CD14-positive monocyte (primary cell): ENCODE measurements at regions not wholly inside any gene's neighbourhood (a gene's known extent, or its start where the extent isn't known, plus 50 kb on each side); places are given as distances from the start of the nearest gene placed in this dataset.

Experiments
- DNase-seq, 3 donors: peaks; one replicate each; pipeline ENCODE4 v3.0.0-alpha.2; 2011 to 2022
- H2AFZ ChIP-seq: 2 replicates; pipeline ENCODE4 v1.6.0; 2012; ENCODE audit warnings: mild to moderate bottlenecking, low read depth, low read length, inconsistent platforms; ENCODE audit not compliant: insufficient read depth, poor library complexity, severe bottlenecking
- H3K27ac ChIP-seq, 2 donors: 1 replicate in 1 of 2; 2 replicates in 1 of 2; pipeline ENCODE4 v1.5.1; 2012 to 2013; ENCODE audit warnings: low read length in 2 of 2, control low read depth in 1 of 2, inconsistent platforms in 1 of 2, low read depth in 1 of 2, mild to moderate bottlenecking in 1 of 2
- H3K27me3 ChIP-seq, 2 donors: one replicate each; pipeline versions ENCODE4 v1.6.0 to v1.6.1; 2011 to 2013; ENCODE audit warnings: low read length in 2 of 2; ENCODE audit not compliant: control insufficient read depth in 2 of 2, insufficient read depth in 2 of 2
- H3K36me3 ChIP-seq, 2 donors: replicated peaks in 1 of 2; 1 replicate in 1 of 2; 2 replicates in 1 of 2; pipeline versions ENCODE4 v1.5.1 to v1.6.1; 2012 to 2013; ENCODE audit warnings: low read length in 2 of 2, control low read depth in 1 of 2, inconsistent platforms in 1 of 2, mild to moderate bottlenecking in 1 of 2; ENCODE audit not compliant: insufficient read depth in 2 of 2, control insufficient read depth in 1 of 2
- H3K4me1 ChIP-seq, 2 donors: 1 replicate in 1 of 2; 2 replicates in 1 of 2; pipeline versions ENCODE4 v1.5.1 to v1.6.1; 2012 to 2013; ENCODE audit warnings: low read length in 2 of 2, control low read depth in 1 of 2, inconsistent platforms in 1 of 2, mild to moderate bottlenecking in 1 of 2, moderate library complexity in 1 of 2; ENCODE audit not compliant: insufficient read depth in 2 of 2, control insufficient read depth in 1 of 2
- H3K4me2 ChIP-seq: replicated peaks from 2 replicates; pipeline ENCODE3; 2012; ENCODE audit warnings: low read length, moderate library complexity, mild to moderate bottlenecking; ENCODE audit not compliant: poor library complexity, severe bottlenecking; ENCODE audit errors: extremely low read depth
- H3K4me3 ChIP-seq, 3 experiments: fragments of 200-600 bp in 1 of 3; sonication (generic) in 1 of 3; replicated peaks in 1 of 3; 1 replicate in 2 of 3; 2 replicates in 1 of 3; pipeline ENCODE4 v1.5.1; 2011 to 2013; ENCODE audit warnings: low read length in 3 of 3, mild to moderate bottlenecking in 3 of 3, control low read depth in 2 of 3, low read depth in 2 of 3, inconsistent platforms in 1 of 3, moderate library complexity in 1 of 3
- H3K79me2 ChIP-seq: 2 replicates; pipeline ENCODE4 v1.6.0; 2012; ENCODE audit warnings: mild to moderate bottlenecking, control low read depth, inconsistent platforms, low read length, moderate library complexity; ENCODE audit not compliant: insufficient read depth
- H3K9ac ChIP-seq: 2 replicates; pipeline ENCODE4 v1.6.0; 2017; ENCODE audit warnings: low read length, mild to moderate bottlenecking; ENCODE audit not compliant: insufficient read depth, poor library complexity, severe bottlenecking
- H3K9me3 ChIP-seq, 2 donors: replicated peaks in 1 of 2; 1 replicate in 1 of 2; 2 replicates in 1 of 2; pipeline versions ENCODE4 v1.5.1 to v1.6.1; 2012 to 2013; ENCODE audit warnings: low read length in 2 of 2, control low read depth in 1 of 2; ENCODE audit not compliant: control insufficient read depth in 1 of 2, insufficient read depth in 1 of 2
- H4K20me1 ChIP-seq: 2 replicates; pipeline ENCODE4 v1.6.0; 2012; ENCODE audit warnings: mild to moderate bottlenecking, low read length, control low read depth, moderate library complexity; ENCODE audit not compliant: insufficient read depth
- H3K27ac Mint-ChIP-seq, 7 donors: one replicate each; pipeline ENCODE4 v1.8.0; 2020; ENCODE audit warnings: mild to moderate bottlenecking in 7 of 7, mixed read lengths in 7 of 7, moderate library complexity in 6 of 7, inconsistent platforms in 2 of 7
- H3K27me3 Mint-ChIP-seq, 3 donors: one replicate each; pipeline ENCODE4 v1.8.0; 2021 to 2022; ENCODE audit warnings: low read depth in 3 of 3, mild to moderate bottlenecking in 3 of 3, mixed read lengths in 3 of 3, moderate library complexity in 3 of 3, inconsistent platforms in 1 of 3
- H3K36me3 Mint-ChIP-seq, 2 donors: one replicate each; pipeline ENCODE4 v1.8.0; 2020; ENCODE audit warnings: mixed read lengths in 2 of 2, inconsistent platforms in 1 of 2, mild to moderate bottlenecking in 1 of 2
- H3K4me1 Mint-ChIP-seq: one replicate; pipeline ENCODE4 v1.8.0; 2020; ENCODE audit warnings: mild to moderate bottlenecking, mixed read lengths
- H3K4me3 Mint-ChIP-seq, 2 donors: one replicate each; pipeline ENCODE4 v1.8.0; 2020; ENCODE audit warnings: mild to moderate bottlenecking in 2 of 2, mixed read lengths in 2 of 2, moderate library complexity in 1 of 2
- H3K9me3 Mint-ChIP-seq, 7 donors: one replicate each; pipeline ENCODE4 v1.8.0; 2020 to 2022; ENCODE audit warnings: mixed read lengths in 7 of 7, mild to moderate bottlenecking in 6 of 7, moderate library complexity in 6 of 7, inconsistent platforms in 2 of 7
- WGBS: methylation state at CpG from one replicate; pipeline ENCODE4 v1.1.5; 2013; ENCODE audit warnings: missing lambda C conversion rate; ENCODE audit not compliant: insufficient coverage; 5-methylcytosine and 5-hydroxymethylcytosine counted together
- intact Hi-C, 2 donors: fragments of 100-400 bp; cut with micrococcal nuclease; formaldehyde crosslinking; loops; one replicate each; pipeline versions ENCODE4 v1.15.0 to v1.15.1; 2023
- TF ChIP-seq, protein P1 (sequence below): fragments of 200-600 bp; IDR thresholded peaks from one replicate; pipeline ENCODE4 v1.8.0; 2022; ENCODE audit warnings: antibody characterized with exemption, mild to moderate bottlenecking

DNA sequence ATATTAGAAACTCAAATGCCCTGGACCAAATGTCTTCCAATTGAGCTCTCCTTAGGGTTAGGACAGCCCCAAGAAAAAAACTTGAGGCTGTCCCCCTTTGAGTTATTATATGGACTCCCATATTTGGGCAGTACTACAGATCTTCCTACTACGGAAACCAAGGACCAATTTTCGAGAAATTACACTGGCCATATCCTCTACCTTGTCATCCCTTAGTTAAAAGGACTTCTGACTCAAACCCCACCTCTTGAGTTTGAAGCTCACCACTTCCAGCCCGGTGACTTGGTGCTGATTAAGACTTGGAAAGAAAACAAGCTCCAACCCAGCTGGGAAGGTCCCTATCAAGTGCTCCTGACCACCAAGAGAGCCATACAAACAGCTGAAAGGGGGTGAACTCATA, 497.0 kb upstream of the GRAMD2B start:
- WGBS, result 100% methylated on average over 1 of the region's 3 CpGs
- Mint-ChIP-seq H3K27ac (no peak overlapping the region), H3K4me1 (no peaks in the 10 kb centered on the region), H3K9me3 (peaks cover 11 to 30% (median 20%) of the 10 kb centered on the region in 7 donors), H3K4me3 (no peak overlapping the region), H3K36me3 (no peaks in the 10 kb centered on the region), H3K27me3 (peaks cover 0 to 1% (median 0%) of the 10 kb centered on the region in 3 donors)
- no peak overlapping the region for H2AFZ ChIP-seq
- H3K79me2 ChIP-seq, result no peaks in the 10 kb centered on the region
- H4K20me1 ChIP-seq, result no peaks in the 10 kb centered on the region
- H3K4me2 ChIP-seq, result no peak overlapping the region
- DNase-seq, result no peak
- no peak overlapping the region for H3K4me3 ChIP-seq
- H3K36me3 ChIP-seq, result no peaks in the 10 kb centered on the region
- TF ChIP-seq, protein P1, sequence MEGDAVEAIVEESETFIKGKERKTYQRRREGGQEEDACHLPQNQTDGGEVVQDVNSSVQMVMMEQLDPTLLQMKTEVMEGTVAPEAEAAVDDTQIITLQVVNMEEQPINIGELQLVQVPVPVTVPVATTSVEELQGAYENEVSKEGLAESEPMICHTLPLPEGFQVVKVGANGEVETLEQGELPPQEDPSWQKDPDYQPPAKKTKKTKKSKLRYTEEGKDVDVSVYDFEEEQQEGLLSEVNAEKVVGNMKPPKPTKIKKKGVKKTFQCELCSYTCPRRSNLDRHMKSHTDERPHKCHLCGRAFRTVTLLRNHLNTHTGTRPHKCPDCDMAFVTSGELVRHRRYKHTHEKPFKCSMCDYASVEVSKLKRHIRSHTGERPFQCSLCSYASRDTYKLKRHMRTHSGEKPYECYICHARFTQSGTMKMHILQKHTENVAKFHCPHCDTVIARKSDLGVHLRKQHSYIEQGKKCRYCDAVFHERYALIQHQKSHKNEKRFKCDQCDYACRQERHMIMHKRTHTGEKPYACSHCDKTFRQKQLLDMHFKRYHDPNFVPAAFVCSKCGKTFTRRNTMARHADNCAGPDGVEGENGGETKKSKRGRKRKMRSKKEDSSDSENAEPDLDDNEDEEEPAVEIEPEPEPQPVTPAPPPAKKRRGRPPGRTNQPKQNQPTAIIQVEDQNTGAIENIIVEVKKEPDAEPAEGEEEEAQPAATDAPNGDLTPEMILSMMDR, result no peak
- intact Hi-C loops, result no loop called here
- no peak overlapping the region for H3K27ac ChIP-seq
- H3K4me1 ChIP-seq, result no peaks in the 10 kb centered on the region
- H3K9me3 ChIP-seq, result peaks cover 19 to 40% of the 10 kb centered on the region in 2 donors
- H3K27me3 ChIP-seq, result no peaks in the 10 kb centered on the region
- no peak overlapping the region for H3K9ac ChIP-seq

DNA sequence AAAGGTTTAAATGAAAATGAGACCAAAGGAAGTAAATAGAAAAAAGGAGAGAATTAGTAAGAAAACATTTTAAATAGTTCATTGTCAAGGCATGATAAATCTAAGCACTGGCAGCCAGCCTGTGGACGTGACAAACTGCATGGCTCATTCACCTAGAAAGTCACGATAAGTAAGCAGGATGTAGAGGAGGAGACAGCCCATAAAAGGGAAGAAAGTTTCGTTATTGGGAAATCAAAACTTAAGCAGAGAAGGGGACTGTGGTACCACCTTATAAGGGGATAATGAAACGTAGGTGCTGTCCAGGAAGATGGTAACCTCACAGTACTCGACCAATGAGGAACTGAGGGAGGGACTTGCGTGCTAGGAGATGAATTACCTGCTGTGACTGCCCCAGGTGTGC, 494.5 kb upstream of the GRAMD2B start:
- H3K4me1 ChIP-seq, result no peaks in the 10 kb centered on the region
- no peaks in the 10 kb centered on the region for H3K36me3 ChIP-seq
- peaks cover 8 to 26% (median 16%) of the 10 kb centered on the region in 7 donors for H3K9me3 Mint-ChIP-seq
- intact Hi-C loops, result no loop called here
- no peaks in the 10 kb centered on the region for H3K4me1 Mint-ChIP-seq
- H3K27me3 Mint-ChIP-seq, result no peaks in the 10 kb centered on the region
- no peak overlapping the region for H3K4me3 Mint-ChIP-seq
- no peak overlapping the region for H2AFZ ChIP-seq
- H3K27ac Mint-ChIP-seq, result no peak overlapping the region
- no peak for DNase-seq
- H3K27me3 ChIP-seq, result no peaks in the 10 kb centered on the region
- H3K4me3 ChIP-seq, result no peak overlapping the region
- no peaks in the 10 kb centered on the region for H3K79me2 ChIP-seq
- H3K9ac ChIP-seq, result no peak overlapping the region
- no peak overlapping the region for H3K4me2 ChIP-seq
- no peaks in the 10 kb centered on the region for H3K36me3 Mint-ChIP-seq
- TF ChIP-seq, protein P1, result no peak
- H3K9me3 ChIP-seq, result peaks cover 19 to 45% of the 10 kb centered on the region in 2 donors
- no peaks in the 10 kb centered on the region for H4K20me1 ChIP-seq
- no peak overlapping the region for H3K27ac ChIP-seq
- 87% methylated on average over 5 of the region's 6 CpGs for WGBS
